ENCODE measurements at regions not wholly inside any gene's neighbourhood (a gene's known extent, or its start where the extent isn't known, plus 50 kb on each side); places are given as distances from the start of the nearest gene placed in this dataset.

GRCh38 chr9:99624499-99625233 is 197.0 kb upstream of the NR4A3 start:
- Histone ChIP-seq H4K20me1 (no peaks in the 10 kb centered on the region), H3K27me3 (no peaks in the 10 kb centered on the region), H3K9me3 (replicated peaks in 1 of 11) (no peaks in the 10 kb centered on the region), H3K4me3 (no peak overlapping the region), H3K4me2 (no peak overlapping the region), H3K4me1 (peaks cover 0 to 30% (median 8%) of the 10 kb centered on the region in 10 experiments; a peak in 10 of 20 replicates), H3K27ac (no peak overlapping the region), H3K9ac (no peak overlapping the region), H3K36me3 (no peaks in the 10 kb centered on the region)
- TF ChIP-seq Cebpa-rat (IDR thresholded peaks at IDR 0.05), result no peak

GRCh38 chr9:99626426-99626825 is 195.3 kb upstream of the NR4A3 start:
- no peak for TF ChIP-seq Cebpa-rat (IDR thresholded peaks at IDR 0.05)
- Histone ChIP-seq H3K27ac (no peak overlapping the region), H3K9ac (no peak overlapping the region), H4K20me1 (no peaks in the 10 kb centered on the region), H3K4me1 (peaks cover 0 to 30% (median 8%) of the 10 kb centered on the region in 10 experiments; a peak in 10 of 20 replicates), H3K4me3 (no peak overlapping the region), H3K27me3 (no peaks in the 10 kb centered on the region), H3K4me2 (peak overlapping the region in 1 of 11 experiments; percentile 49; a peak in 2 of 22 replicates), H3K9me3 (replicated peaks in 1 of 11) (no peaks in the 10 kb centered on the region), H3K36me3 (no peaks in the 10 kb centered on the region)

DNA sequence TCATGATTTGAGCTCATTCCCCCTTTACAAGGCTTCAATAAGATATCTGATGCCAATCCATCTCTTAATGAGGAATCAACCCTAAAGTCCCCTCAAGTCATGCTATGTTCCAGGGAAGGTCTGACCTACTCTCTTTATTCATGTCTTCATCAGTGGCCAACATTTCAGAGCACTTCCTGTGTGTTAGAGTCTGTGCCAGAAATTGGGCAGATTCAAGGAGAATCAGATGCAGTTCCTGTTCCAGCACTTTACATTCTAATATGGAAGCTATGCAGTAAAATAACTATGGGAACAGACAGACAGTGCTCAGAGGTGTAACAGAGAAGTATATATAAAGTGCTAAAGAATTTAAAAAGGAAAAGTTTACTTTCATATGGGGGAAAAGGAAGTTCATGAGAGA is 193.4 kb upstream of the NR4A3 start:
- H3K4me1 ChIP-seq, result peaks cover 0 to 37% (median 8%) of the 10 kb centered on the region in 10 experiments; a peak in 10 of 20 replicates
- no peak overlapping the region for H3K9ac ChIP-seq
- TF ChIP-seq Cebpa-rat (IDR thresholded peaks at IDR 0.05), result no peak
- no peaks in the 10 kb centered on the region for H3K9me3 ChIP-seq (replicated peaks in 1 of 11)
- no peaks in the 10 kb centered on the region for H4K20me1 ChIP-seq
- no peaks in the 10 kb centered on the region for H3K36me3 ChIP-seq
- H3K27me3 ChIP-seq, result no peaks in the 10 kb centered on the region
- H3K4me2 ChIP-seq, result peak overlapping the region in 8 of 11 experiments; percentile 5 to 77 (median 54); a peak in 11 of 22 replicates
- H3K4me3 ChIP-seq, result no peak overlapping the region
- H3K27ac ChIP-seq, result peak overlapping the region in 3 of 11 experiments; percentile 17 to 35 (median 26); a peak in 2 of 22 replicates

DNA sequence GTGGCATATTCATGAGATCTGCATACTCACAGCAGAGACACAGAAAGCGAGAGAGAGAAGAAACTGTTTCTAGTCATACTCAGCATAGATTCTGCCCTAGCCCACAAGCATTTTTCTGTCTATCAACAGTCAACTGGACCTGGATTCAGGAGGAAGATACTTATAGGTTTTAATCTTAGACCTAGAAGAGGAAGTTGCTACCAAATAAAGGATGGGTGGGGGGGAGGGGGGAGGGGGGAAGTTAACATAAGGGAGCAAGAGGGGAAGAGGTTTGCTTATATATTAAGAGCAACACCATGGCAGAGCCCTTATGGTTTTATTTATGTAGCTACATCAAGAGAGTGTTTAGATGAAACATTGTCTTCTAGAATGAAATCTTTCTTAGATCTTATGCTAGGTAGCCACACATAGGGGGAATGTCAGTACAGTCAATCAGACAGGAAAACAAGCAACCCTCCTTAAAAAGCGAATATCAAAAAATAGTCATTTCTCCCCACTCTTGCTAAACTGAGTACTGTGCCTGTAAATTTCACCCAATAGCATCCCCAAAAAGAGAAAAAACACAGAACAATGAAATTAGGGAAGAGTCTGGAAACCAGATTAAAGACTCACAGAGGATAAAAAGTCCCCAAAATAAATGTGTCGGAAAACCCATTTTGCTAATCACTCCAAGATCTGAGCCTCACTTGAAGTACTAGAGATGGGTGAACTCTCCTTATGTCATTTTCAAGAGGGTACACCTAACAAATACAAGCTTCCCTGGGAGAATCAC is 192.7 kb upstream of the NR4A3 start:
- H3K4me1 ChIP-seq, result peaks cover 0 to 44% (median 8%) of the 10 kb centered on the region in 10 experiments; a peak in 10 of 20 replicates
- H4K20me1 ChIP-seq, result no peaks in the 10 kb centered on the region
- no peak overlapping the region for H3K4me3 ChIP-seq
- H3K4me2 ChIP-seq, result peak overlapping the region in 8 of 11 experiments; percentile 5 to 77 (median 54); a peak in 11 of 22 replicates
- H3K27ac ChIP-seq, result peak overlapping the region in 3 of 11 experiments; percentile 17 to 35 (median 26); a peak in 1 of 22 replicates
- H3K27me3 ChIP-seq, result no peaks in the 10 kb centered on the region
- no peak overlapping the region for H3K9ac ChIP-seq
- H3K36me3 ChIP-seq, result no peaks in the 10 kb centered on the region
- no peak for TF ChIP-seq Cebpa-rat (IDR thresholded peaks at IDR 0.05)
- H3K9me3 ChIP-seq (replicated peaks in 1 of 11), result no peaks in the 10 kb centered on the region

DNA sequence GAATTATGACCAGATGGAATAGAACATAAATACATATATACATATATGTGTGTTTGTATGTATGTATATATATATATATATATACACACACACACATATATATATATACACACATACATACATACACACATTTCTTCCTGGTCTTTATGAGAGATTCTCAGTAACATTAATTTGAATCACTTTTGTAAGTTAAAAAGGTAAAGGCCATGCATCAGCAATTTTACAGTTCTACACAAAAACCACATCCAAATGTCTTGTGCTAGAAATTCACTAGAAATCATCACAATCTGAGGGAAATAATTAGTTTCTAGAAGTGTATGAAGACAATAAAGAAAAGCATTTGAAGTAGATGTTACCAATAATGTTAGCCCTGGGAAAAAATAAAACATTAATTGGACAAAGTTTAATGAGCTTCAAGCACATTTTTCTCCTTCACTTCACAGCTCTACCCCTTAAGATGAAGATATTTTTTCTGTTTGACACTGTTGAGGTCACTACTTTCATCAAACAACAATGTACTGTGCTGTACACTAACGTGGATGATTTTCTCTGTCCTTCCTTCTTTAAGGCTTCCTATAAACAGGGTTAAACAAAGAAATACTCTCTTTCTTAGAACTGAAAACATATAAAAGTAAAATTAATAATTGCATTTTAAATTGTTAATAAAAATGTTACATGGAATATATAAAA is 189.2 kb upstream of the NR4A3 start:
- H3K27me3 ChIP-seq, result no peaks in the 10 kb centered on the region
- no peaks in the 10 kb centered on the region for H3K9me3 ChIP-seq (replicated peaks in 1 of 11)
- no peak overlapping the region for H3K4me3 ChIP-seq
- H4K20me1 ChIP-seq, result no peaks in the 10 kb centered on the region
- no peak for TF ChIP-seq Cebpa-rat (IDR thresholded peaks at IDR 0.05)
- no peak overlapping the region for H3K9ac ChIP-seq
- H3K4me1 ChIP-seq, result peaks cover 0 to 42% (median 8%) of the 10 kb centered on the region in 10 experiments; a peak in 10 of 20 replicates
- peak overlapping the region in 1 of 11 experiments; percentile 4; a peak in 1 of 22 replicates for H3K4me2 ChIP-seq
- H3K27ac ChIP-seq, result peak overlapping the region in 1 of 11 experiments; percentile 23; a peak in 1 of 22 replicates
- H3K36me3 ChIP-seq, result no peaks in the 10 kb centered on the region

- TF ChIP-seq Cebpa-rat (IDR thresholded peaks at IDR 0.05), result no peak
- H3K27ac ChIP-seq, result peak overlapping the region in 3 of 11 experiments; percentile 26 to 60 (median 52); a peak in 6 of 22 replicates
- H3K4me3 ChIP-seq, result no peak overlapping the region
- no peaks in the 10 kb centered on the region for H3K27me3 ChIP-seq
- no peak overlapping the region for H3K9ac ChIP-seq
- H3K4me2 ChIP-seq, result peak overlapping the region in 3 of 11 experiments; percentile 14 to 36 (median 24); a peak in 4 of 22 replicates
- H3K4me1 ChIP-seq, result peaks cover 0 to 36% (median 7%) of the 10 kb centered on the region in 10 experiments; a peak in 10 of 20 replicates
- no peaks in the 10 kb centered on the region for H3K9me3 ChIP-seq (replicated peaks in 1 of 11)
- no peaks in the 10 kb centered on the region for H3K36me3 ChIP-seq
- no peaks in the 10 kb centered on the region for H4K20me1 ChIP-seq
Measured at GRCh38 chr9:99633265-99633664, 188.4 kb upstream of the NR4A3 start.

DNA sequence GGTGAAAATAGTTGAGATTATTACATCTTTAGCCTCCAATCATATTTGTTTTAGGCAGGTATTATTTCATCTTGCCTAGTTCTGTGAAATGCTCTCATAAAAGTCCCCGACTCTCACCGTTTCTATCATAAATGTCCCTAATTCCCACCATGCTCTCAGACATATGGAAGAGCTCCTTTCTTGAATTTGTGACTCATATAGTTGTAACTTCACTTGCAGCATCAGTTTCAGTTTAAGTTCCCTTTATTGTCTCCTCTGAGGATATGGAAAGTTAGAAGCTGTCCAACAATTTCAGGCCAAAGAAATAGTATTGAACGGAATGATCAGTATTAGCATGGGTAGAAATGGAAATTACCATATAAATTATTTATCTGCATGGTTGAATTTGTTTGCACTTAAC is 187.5 kb upstream of the NR4A3 start:
- Histone ChIP-seq H3K27me3 (no peaks in the 10 kb centered on the region), H3K4me3 (no peak overlapping the region), H3K36me3 (no peaks in the 10 kb centered on the region), H3K9ac (no peak overlapping the region), H3K4me2 (peak overlapping the region in 3 of 11 experiments; percentile 24 to 46 (median 36); a peak in 6 of 22 replicates), H3K27ac (peak overlapping the region in 2 of 11 experiments; percentile 52 to 60; a peak in 3 of 22 replicates), H3K4me1 (peaks cover 0 to 28% (median under 1%) of the 10 kb centered on the region in 10 experiments; a peak in 8 of 20 replicates), H4K20me1 (no peaks in the 10 kb centered on the region), H3K9me3 (replicated peaks in 1 of 11) (no peaks in the 10 kb centered on the region)
- no peak for TF ChIP-seq Cebpa-rat (IDR thresholded peaks at IDR 0.05)

GRCh38 chr9:99635032-99635431 is 186.7 kb upstream of the NR4A3 start:
- no peak for TF ChIP-seq Cebpa-rat (IDR thresholded peaks at IDR 0.05)
- H3K4me1 ChIP-seq, result peaks cover 0 to 23% (median 0%) of the 10 kb centered on the region in 10 experiments; a peak in 6 of 20 replicates
- H3K36me3 ChIP-seq, result no peaks in the 10 kb centered on the region
- 0 out of 22 replicates have a peak overlapping the region, but pooled peaks of 1 of the 11 experiments have one; percentile 52 for H3K27ac ChIP-seq
- no peaks in the 10 kb centered on the region for H3K27me3 ChIP-seq
- H3K4me2 ChIP-seq, result peak overlapping the region in 2 of 11 experiments; percentile 24 to 46; a peak in 3 of 22 replicates
- H4K20me1 ChIP-seq, result no peaks in the 10 kb centered on the region
- H3K9ac ChIP-seq, result no peak overlapping the region
- H3K9me3 ChIP-seq (replicated peaks in 1 of 11), result no peaks in the 10 kb centered on the region
- H3K4me3 ChIP-seq, result no peak overlapping the region
